ENCODE measurements at regions not wholly inside any gene's neighbourhood (a gene's known extent, or its start where the extent isn't known, plus 50 kb on each side); places are given as distances from the start of the nearest gene placed in this dataset.

DNA sequence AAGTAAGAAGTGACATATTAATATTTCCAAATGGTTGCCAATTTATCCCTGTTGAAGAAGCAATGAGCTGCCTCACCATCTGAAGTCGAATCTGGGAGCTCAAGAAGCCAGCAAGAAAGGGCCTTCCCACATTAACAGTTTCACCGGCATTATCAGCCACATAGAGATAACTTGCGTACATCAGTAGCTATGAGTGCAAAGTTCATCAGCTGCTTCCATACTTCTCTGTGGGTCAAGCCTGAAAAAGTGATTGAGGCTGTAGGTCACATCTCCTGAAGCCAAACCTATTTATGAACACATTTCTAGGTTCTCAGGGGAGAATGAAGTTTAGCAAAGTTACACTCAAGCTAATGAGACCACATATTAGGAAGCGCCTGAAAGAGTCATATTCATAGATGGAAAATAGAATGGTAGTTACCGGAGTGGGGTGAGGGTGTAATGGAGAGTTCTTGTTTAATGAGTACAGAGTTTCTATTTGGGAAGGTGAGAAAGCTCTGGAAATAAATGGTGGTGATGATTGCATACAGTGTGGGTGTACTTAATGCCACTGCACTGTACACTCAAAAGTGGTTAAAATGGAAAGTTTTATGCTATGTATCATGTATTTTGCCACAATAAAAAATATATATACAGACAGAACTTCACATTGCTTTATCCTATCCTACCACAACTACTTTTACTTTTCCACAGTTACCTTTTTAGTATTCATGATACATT is 189.3 kb upstream of the SP4 start:
- TF ChIP-seq ZNF274 (IDR thresholded peaks at IDR 0.05; ENCODE audit: low read depth, low read length) (no peak), SUZ12 (IDR thresholded peaks at IDR 0.05; ENCODE audit: extremely low read depth, insufficient read depth, insufficient read length) (no peak)
